ENCODE measurements at regions not wholly inside any gene's neighbourhood (a gene's known extent, or its start where the extent isn't known, plus 50 kb on each side); places are given as distances from the start of the nearest gene placed in this dataset.
A peak's percentile ranks its signal among the peaks of the same experiment; 100 is the strongest.

- FAIRE-seq (peak; percentile 83), DNase-seq (ENCODE audit: low read depth, low spot score) (peak; percentile 33)
- Histone ChIP-seq H3K9me3 (replicated peaks; ENCODE audit: control insufficient read depth, insufficient read depth, low read length) (no peaks in the 10 kb centered on the region), H3K79me2 (ENCODE audit: control insufficient read depth, insufficient read depth, low read length) (no peaks in the 10 kb centered on the region), H3K27ac (ENCODE audit: insufficient read depth, low read depth, low read length) (no peak overlapping the region), H3K27me3 (ENCODE audit: control insufficient read depth in 2 of 2, insufficient read depth in 2 of 2, low read length in 2 of 2) (no peaks in the 10 kb centered on the region), H2AFZ (ENCODE audit: low read depth, low read length) (no peak overlapping the region), H3K36me3 (ENCODE audit: control insufficient read depth in 2 of 2, extremely low read depth in 1 of 2, insufficient read depth in 2 of 2, low read length in 2 of 2) (no peaks in the 10 kb centered on the region), H3K4me1 (ENCODE audit: control insufficient read depth, extremely low read depth, insufficient read depth, low read length) (no peaks in the 10 kb centered on the region), H3K9me1 (replicated peaks; ENCODE audit: control insufficient read depth, extremely low read depth, insufficient read depth, low read length) (no peaks in the 10 kb centered on the region), H3K4me2 (ENCODE audit: insufficient read depth, low read length) (no peak overlapping the region), H3K4me3 (replicated peaks in 1 of 3; ENCODE audit: insufficient read depth in 1 of 3, low read depth in 1 of 3, low read length in 3 of 3) (no peak overlapping the region), H4K20me1 (replicated peaks; ENCODE audit: control insufficient read depth, extremely low read depth, insufficient read depth, low read length) (no peaks in the 10 kb centered on the region), H3K9ac (replicated peaks; ENCODE audit: extremely low read depth, insufficient read depth, low read length) (no peak overlapping the region)
- intact Hi-C loops (cut with micrococcal nuclease) = loop anchor here (2.0 to 10.0 kb wide), 3 partner anchors 113 to 821 kb away; no protein-coding TSS in a partner anchor
- dilution Hi-C loops (cut with MboI; ENCODE audit: extremely low pct_ligation_motif_present, low sequenced_read_pairs) = no loop called here
- TF ChIP-seq POLR2AphosphoS5 (IDR thresholded peaks at IDR 0.05; ENCODE audit: insufficient read depth, low read depth, low read length) = no peak
- TF ChIP-seq EZH2 (IDR thresholded peaks at IDR 0.05; ENCODE audit: borderline replicate concordance, low read depth, low read length, severe bottlenecking) = no peak
- no peak for TF ChIP-seq GATA2 (IDR thresholded peaks at IDR 0.05; ENCODE audit: insufficient read depth, insufficient read length, low read depth, low read length)
- TF ChIP-seq CTCF (IDR thresholded peaks at IDR 0.05; ENCODE audit: extremely low read depth in 1 of 2, insufficient read depth in 1 of 2, low read depth in 1 of 2, low read length in 2 of 2) = peak; percentile 9 to 49
- CTCF ChIA-PET = interaction anchor here (0.6 to 1.9 kb wide), 23 partner anchors 10 to 820 kb away, joined by 3 to 15 read pairs (median 4); no protein-coding TSS in a partner anchor
- POLR2A ChIA-PET = no interaction called here
- BruUV-seq (replicated peaks) = no TSS peak
Measured at GRCh38 chr14:26163761-26164160, 434.1 kb downstream of the NOVA1 start.

GRCh38 chr14:26157517-26157916 lies 440.3 kb downstream of the NOVA1 start:
- Histone ChIP-seq H3K9me3 (replicated peaks; ENCODE audit: control insufficient read depth, insufficient read depth, low read length) (no peaks in the 10 kb centered on the region), H3K27me3 (ENCODE audit: control insufficient read depth in 2 of 2, insufficient read depth in 2 of 2, low read length in 2 of 2) (no peaks in the 10 kb centered on the region), H3K4me1 (ENCODE audit: control insufficient read depth, extremely low read depth, insufficient read depth, low read length) (no peaks in the 10 kb centered on the region), H3K36me3 (ENCODE audit: control insufficient read depth in 2 of 2, extremely low read depth in 1 of 2, insufficient read depth in 2 of 2, low read length in 2 of 2) (no peaks in the 10 kb centered on the region), H3K79me2 (ENCODE audit: control insufficient read depth, insufficient read depth, low read length) (no peaks in the 10 kb centered on the region), H3K4me2 (ENCODE audit: insufficient read depth, low read length) (no peak overlapping the region), H4K20me1 (replicated peaks; ENCODE audit: control insufficient read depth, extremely low read depth, insufficient read depth, low read length) (no peaks in the 10 kb centered on the region), H3K4me3 (replicated peaks in 1 of 3; ENCODE audit: insufficient read depth in 1 of 3, low read depth in 1 of 3, low read length in 3 of 3) (no peak overlapping the region), H3K9ac (replicated peaks; ENCODE audit: extremely low read depth, insufficient read depth, low read length) (no peak overlapping the region), H2AFZ (ENCODE audit: low read depth, low read length) (no peak overlapping the region), H3K9me1 (replicated peaks; ENCODE audit: control insufficient read depth, extremely low read depth, insufficient read depth, low read length) (no peaks in the 10 kb centered on the region), H3K27ac (ENCODE audit: insufficient read depth, low read depth, low read length) (no peak overlapping the region)
- no peak for TF ChIP-seq POLR2A (IDR thresholded peaks at IDR 0.05; ENCODE audit: low read depth, low read length)
- TF ChIP-seq JUN (IDR thresholded peaks at IDR 0.05; ENCODE audit: borderline replicate concordance, insufficient read depth, insufficient read length, low read depth) = no peak
- no peak for TF ChIP-seq GATA2 (IDR thresholded peaks at IDR 0.05; ENCODE audit: insufficient read depth, insufficient read length, low read depth, low read length)
- TF ChIP-seq POLR2AphosphoS5 (IDR thresholded peaks at IDR 0.05; ENCODE audit: insufficient read depth, low read depth, low read length) = no peak
- no peak for TF ChIP-seq EZH2 (IDR thresholded peaks at IDR 0.05; ENCODE audit: borderline replicate concordance, low read depth, low read length, severe bottlenecking)
- no peak for TF ChIP-seq FOS (IDR thresholded peaks at IDR 0.05; ENCODE audit: borderline replicate concordance, insufficient read depth, low read length)
- no peak for TF ChIP-seq CTCF (IDR thresholded peaks at IDR 0.05; ENCODE audit: extremely low read depth in 1 of 2, insufficient read depth in 1 of 2, low read depth in 1 of 2, low read length in 2 of 2)
- TF ChIP-seq MAX (IDR thresholded peaks at IDR 0.05; ENCODE audit: insufficient read depth, insufficient read length) = no peak
- TF ChIP-seq MYC (IDR thresholded peaks at IDR 0.05; ENCODE audit: low read depth, low read length) = no peak
- CTCF ChIA-PET = no interaction called here
- DNase-seq (ENCODE audit: low read depth, low spot score) (no peak), FAIRE-seq (no peak)
- POLR2A ChIA-PET = no interaction called here
- dilution Hi-C loops (cut with MboI; ENCODE audit: extremely low pct_ligation_motif_present, low sequenced_read_pairs) = no loop called here
- BruUV-seq (replicated peaks) = no TSS peak
- intact Hi-C loops (cut with micrococcal nuclease) = no loop called here
